ENCODE measurements at regions not wholly inside any gene's neighbourhood (a gene's known extent, or its start where the extent isn't known, plus 50 kb on each side); places are given as distances from the start of the nearest gene placed in this dataset.

- Histone ChIP-seq H3K4me1 (replicated peaks in 1 of 2; ENCODE audit: control insufficient read depth in 2 of 2, insufficient read depth in 2 of 2, low read length in 2 of 2) (no peaks in the 10 kb centered on the region), H3K9me3 (replicated peaks; ENCODE audit: control insufficient read depth, insufficient read depth, low read depth, low read length) (no peaks in the 10 kb centered on the region), H3K27me3 (ENCODE audit: control insufficient read depth in 2 of 2, insufficient read depth in 2 of 2, low read length in 2 of 2) (no peaks in the 10 kb centered on the region), H3K9me1 (ENCODE audit: control insufficient read depth, insufficient read depth, low read length) (no peaks in the 10 kb centered on the region), H3K36me3 (ENCODE audit: control insufficient read depth, insufficient read depth, low read length) (no peaks in the 10 kb centered on the region), H2AFZ (ENCODE audit: low read depth, low read length) (no peak overlapping the region), H3K27ac (ENCODE audit: extremely low read depth, low read depth, low read length) (no peak overlapping the region), H3K9ac (ENCODE audit: insufficient read depth in 1 of 2, low read depth in 2 of 2, low read length in 2 of 2) (no peak overlapping the region), H3K4me2 (ENCODE audit: insufficient read depth, low read length) (no peak overlapping the region), H3K4me3 (no peak overlapping the region), H4K20me1 (replicated peaks; ENCODE audit: control insufficient read depth, insufficient read depth, low read length) (no peaks in the 10 kb centered on the region), H3K79me2 (ENCODE audit: control insufficient read depth, insufficient read depth, low read length) (no peaks in the 10 kb centered on the region)
- intact Hi-C loops (cut with micrococcal nuclease) = no loop called here
- TF ChIP-seq TEAD4 (IDR thresholded peaks at IDR 0.05; ENCODE audit: low read length) (no peak), TEAD4 (CRISPR knock-in tag; IDR thresholded peaks at IDR 0.05; ENCODE audit: borderline replicate concordance) (no peak), ZKSCAN8 (CRISPR knock-in tag; IDR thresholded peaks at IDR 0.05) (no peak), GABPB1 (CRISPR knock-in tag; IDR thresholded peaks at IDR 0.05) (no peak), XRCC4 (IDR thresholded peaks at IDR 0.05; ENCODE audit: extremely low read depth, insufficient read depth, insufficient read length) (no peak), ETS2 (tag; IDR thresholded peaks at IDR 0.05; ENCODE audit: borderline replicate concordance, poor library complexity, severe bottlenecking) (no peak), PATZ1 (CRISPR knock-in tag; IDR thresholded peaks at IDR 0.05; ENCODE audit: borderline replicate concordance) (no peak)
- TF ChIP-seq, protein P1, sequence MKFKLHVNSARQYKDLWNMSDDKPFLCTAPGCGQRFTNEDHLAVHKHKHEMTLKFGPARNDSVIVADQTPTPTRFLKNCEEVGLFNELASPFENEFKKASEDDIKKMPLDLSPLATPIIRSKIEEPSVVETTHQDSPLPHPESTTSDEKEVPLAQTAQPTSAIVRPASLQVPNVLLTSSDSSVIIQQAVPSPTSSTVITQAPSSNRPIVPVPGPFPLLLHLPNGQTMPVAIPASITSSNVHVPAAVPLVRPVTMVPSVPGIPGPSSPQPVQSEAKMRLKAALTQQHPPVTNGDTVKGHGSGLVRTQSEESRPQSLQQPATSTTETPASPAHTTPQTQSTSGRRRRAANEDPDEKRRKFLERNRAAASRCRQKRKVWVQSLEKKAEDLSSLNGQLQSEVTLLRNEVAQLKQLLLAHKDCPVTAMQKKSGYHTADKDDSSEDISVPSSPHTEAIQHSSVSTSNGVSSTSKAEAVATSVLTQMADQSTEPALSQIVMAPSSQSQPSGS (CRISPR knock-in tag; IDR thresholded peaks at IDR 0.05) = no peak
- POLR2A ChIA-PET = no interaction called here
- DNase-seq (ENCODE audit: extremely low read depth in 1 of 4, low spot score in 3 of 4) (no peak), ATAC-seq (no peak), FAIRE-seq (no peak)
- CTCF ChIA-PET (ENCODE audit: low intra/inter-chr PET ratio) = no interaction called here
- no TSS peak for BruUV-seq (replicated peaks)
- in situ Hi-C loops (cut with MboI) = no loop called here
- WGBS (ENCODE audit: insufficient coverage, low coverage, missing lambda C conversion rate) = 0% methylated on average over 3 of the region's 3 CpGs
Measured at GRCh38 chr5:101932599-101932998, 363.5 kb downstream of the SLCO4C1 start.

All from K562 (cell line).